Activated naive CD4-positive, alpha-beta T cell treated with anti-CD3 and anti-CD28 coated beads, Interleukin-2, amount 10 ng/mL, durations not matched to agents 7 days and 5 days (primary cell): ENCODE measurements at regions not wholly inside any gene's neighbourhood (a gene's known extent, or its start where the extent isn't known, plus 50 kb on each side); places are given as distances from the start of the nearest gene placed in this dataset.

Experiments used
- CTCF ChIA-PET: fragments of 350-600 bp; sonication (Branson Sonifier 250); formaldehyde crosslinking; loops from one replicate; lab custom pipeline; 2021; ENCODE audit warnings: antibody characterized with exemption; lab: Charles Lee
- DNase-seq: peaks from one replicate; pipeline ENCODE4 v3.0.0-alpha.2; 2020
- H3K27ac Mint-ChIP-seq: one replicate; pipeline ENCODE4 v1.8.0; 2021; ENCODE audit warnings: mild to moderate bottlenecking, moderate library complexity, mixed read lengths
- H3K27me3 Mint-ChIP-seq: one replicate; pipeline ENCODE4 v1.8.0; 2021; ENCODE audit warnings: mild to moderate bottlenecking, mixed read lengths
- H3K36me3 Mint-ChIP-seq: one replicate; pipeline ENCODE4 v1.8.0; 2021; ENCODE audit warnings: mixed read lengths
- H3K4me1 Mint-ChIP-seq: one replicate; pipeline ENCODE4 v1.8.0; 2021; ENCODE audit warnings: mixed read lengths
- H3K4me3 Mint-ChIP-seq: one replicate; pipeline ENCODE4 v1.8.0; 2021; ENCODE audit warnings: mild to moderate bottlenecking, moderate library complexity, mixed read lengths
- H3K9me3 Mint-ChIP-seq: one replicate; pipeline ENCODE4 v1.8.0; 2021; ENCODE audit warnings: mixed read lengths

- Mint-ChIP-seq H3K36me3 (no peaks in the 10 kb centered on the region), H3K9me3 (peaks cover 24% of the 10 kb centered on the region), H3K27ac (no peak overlapping the region), H3K27me3 (no peaks in the 10 kb centered on the region), H3K4me3 (no peak overlapping the region), H3K4me1 (no peaks in the 10 kb centered on the region)
- DNase-seq, result no peak
- CTCF ChIA-PET, result no interaction called here
These were observed 813.1 kb downstream of the CDH11 start for GRCh38 chr16:64308721-64309120.

GRCh38 chr16:64307431-64307830 lies 814.4 kb downstream of the CDH11 start:
- DNase-seq, result no peak
- no peaks in the 10 kb centered on the region for H3K4me1 Mint-ChIP-seq
- CTCF ChIA-PET, result no interaction called here
- H3K27me3 Mint-ChIP-seq, result no peaks in the 10 kb centered on the region
- no peak overlapping the region for H3K4me3 Mint-ChIP-seq
- H3K27ac Mint-ChIP-seq, result no peak overlapping the region
- peaks cover 24% of the 10 kb centered on the region for H3K9me3 Mint-ChIP-seq
- H3K36me3 Mint-ChIP-seq, result no peaks in the 10 kb centered on the region

- peaks cover 24% of the 10 kb centered on the region for H3K9me3 Mint-ChIP-seq
- CTCF ChIA-PET, result no interaction called here
- no peak for DNase-seq
- no peak overlapping the region for H3K4me3 Mint-ChIP-seq
- no peaks in the 10 kb centered on the region for H3K27me3 Mint-ChIP-seq
- H3K27ac Mint-ChIP-seq, result no peak overlapping the region
- H3K4me1 Mint-ChIP-seq, result no peaks in the 10 kb centered on the region
- no peaks in the 10 kb centered on the region for H3K36me3 Mint-ChIP-seq
These were observed 816.2 kb downstream of the CDH11 start for GRCh38 chr16:64305663-64306062.

- CTCF ChIA-PET, result no interaction called here
- DNase-seq, result no peak
- Mint-ChIP-seq H3K36me3 (no peaks in the 10 kb centered on the region), H3K4me1 (no peaks in the 10 kb centered on the region), H3K9me3 (peaks cover 24% of the 10 kb centered on the region), H3K27me3 (no peaks in the 10 kb centered on the region), H3K4me3 (no peak overlapping the region), H3K27ac (no peak overlapping the region)
These were observed 816.9 kb downstream of the CDH11 start for GRCh38 chr16:64304951-64305350.

GRCh38 chr16:64304396-64304795 lies 817.5 kb downstream of the CDH11 start:
- Mint-ChIP-seq H3K9me3 (peaks cover 21% of the 10 kb centered on the region), H3K36me3 (no peaks in the 10 kb centered on the region), H3K27ac (no peak overlapping the region), H3K4me3 (no peak overlapping the region), H3K27me3 (no peaks in the 10 kb centered on the region), H3K4me1 (no peaks in the 10 kb centered on the region)
- no peak for DNase-seq
- CTCF ChIA-PET, result no interaction called here

GRCh38 chr16:64297863-64298600 lies 823.8 kb downstream of the CDH11 start:
- no peak for DNase-seq
- H3K27me3 Mint-ChIP-seq, result no peaks in the 10 kb centered on the region
- H3K36me3 Mint-ChIP-seq, result no peaks in the 10 kb centered on the region
- no peak overlapping the region for H3K4me3 Mint-ChIP-seq
- H3K27ac Mint-ChIP-seq, result no peak overlapping the region
- no peaks in the 10 kb centered on the region for H3K4me1 Mint-ChIP-seq
- CTCF ChIA-PET, result no interaction called here
- peaks cover 17% of the 10 kb centered on the region for H3K9me3 Mint-ChIP-seq

- H3K4me3 Mint-ChIP-seq, result no peak overlapping the region
- CTCF ChIA-PET, result no interaction called here
- DNase-seq, result no peak
- no peaks in the 10 kb centered on the region for H3K27me3 Mint-ChIP-seq
- H3K9me3 Mint-ChIP-seq, result peaks cover 24% of the 10 kb centered on the region
- H3K27ac Mint-ChIP-seq, result no peak overlapping the region
- H3K4me1 Mint-ChIP-seq, result no peaks in the 10 kb centered on the region
- H3K36me3 Mint-ChIP-seq, result no peaks in the 10 kb centered on the region
These were observed 826.4 kb downstream of the CDH11 start for GRCh38 chr16:64295466-64295865.

- CTCF ChIA-PET, result no interaction called here
- H3K27ac Mint-ChIP-seq, result no peak overlapping the region
- no peaks in the 10 kb centered on the region for H3K4me1 Mint-ChIP-seq
- no peak for DNase-seq
- H3K4me3 Mint-ChIP-seq, result no peak overlapping the region
- H3K9me3 Mint-ChIP-seq, result peaks cover 25% of the 10 kb centered on the region
- H3K36me3 Mint-ChIP-seq, result no peaks in the 10 kb centered on the region
- no peaks in the 10 kb centered on the region for H3K27me3 Mint-ChIP-seq
These were observed 828.9 kb downstream of the CDH11 start for GRCh38 chr16:64292953-64293352.

GRCh38 chr16:64292161-64292560 lies 829.7 kb downstream of the CDH11 start:
- Mint-ChIP-seq H3K27me3 (no peaks in the 10 kb centered on the region), H3K9me3 (peaks cover 24% of the 10 kb centered on the region), H3K4me3 (no peak overlapping the region), H3K4me1 (no peaks in the 10 kb centered on the region), H3K27ac (no peak overlapping the region), H3K36me3 (no peaks in the 10 kb centered on the region)
- CTCF ChIA-PET, result no interaction called here
- no peak for DNase-seq

- Mint-ChIP-seq H3K4me1 (no peaks in the 10 kb centered on the region), H3K27me3 (no peaks in the 10 kb centered on the region), H3K27ac (no peak overlapping the region), H3K36me3 (no peaks in the 10 kb centered on the region), H3K4me3 (no peak overlapping the region), H3K9me3 (peaks cover 22% of the 10 kb centered on the region)
- DNase-seq, result no peak
- CTCF ChIA-PET, result no interaction called here
These were observed 831.4 kb downstream of the CDH11 start for GRCh38 chr16:64290461-64290860.

GRCh38 chr16:64287655-64288528 lies 834.0 kb downstream of the CDH11 start:
- Mint-ChIP-seq H3K27ac (no peak overlapping the region), H3K4me1 (no peaks in the 10 kb centered on the region), H3K9me3 (peaks cover 16% of the 10 kb centered on the region), H3K4me3 (no peak overlapping the region), H3K36me3 (no peaks in the 10 kb centered on the region), H3K27me3 (no peaks in the 10 kb centered on the region)
- CTCF ChIA-PET, result no interaction called here
- no peak for DNase-seq

- Mint-ChIP-seq H3K27ac (no peak overlapping the region), H3K27me3 (no peaks in the 10 kb centered on the region), H3K36me3 (no peaks in the 10 kb centered on the region), H3K9me3 (peaks cover 11% of the 10 kb centered on the region), H3K4me1 (no peaks in the 10 kb centered on the region), H3K4me3 (no peak overlapping the region)
- CTCF ChIA-PET, result no interaction called here
- DNase-seq, result no peak
These were observed 839.7 kb downstream of the CDH11 start for GRCh38 chr16:64282181-64282580.

GRCh38 chr16:64280317-64280716 lies 841.5 kb downstream of the CDH11 start:
- peaks cover 14% of the 10 kb centered on the region for H3K9me3 Mint-ChIP-seq
- H3K27me3 Mint-ChIP-seq, result no peaks in the 10 kb centered on the region
- no peak overlapping the region for H3K4me3 Mint-ChIP-seq
- no peaks in the 10 kb centered on the region for H3K4me1 Mint-ChIP-seq
- no peak overlapping the region for H3K27ac Mint-ChIP-seq
- H3K36me3 Mint-ChIP-seq, result no peaks in the 10 kb centered on the region
- CTCF ChIA-PET, result no interaction called here
- DNase-seq, result no peak

GRCh38 chr16:64278196-64278595 lies 843.7 kb downstream of the CDH11 start:
- Mint-ChIP-seq H3K36me3 (no peaks in the 10 kb centered on the region), H3K9me3 (peaks cover 14% of the 10 kb centered on the region), H3K4me1 (no peaks in the 10 kb centered on the region), H3K27me3 (no peaks in the 10 kb centered on the region), H3K4me3 (no peak overlapping the region), H3K27ac (no peak overlapping the region)
- no peak for DNase-seq
- CTCF ChIA-PET, result no interaction called here

GRCh38 chr16:64276646-64277045 lies 845.2 kb downstream of the CDH11 start:
- DNase-seq, result no peak

More at GRCh38 chr16:64276646-64277045, 845.2 kb downstream of the CDH11 start:
- Mint-ChIP-seq H3K4me1 (no peaks in the 10 kb centered on the region), H3K27ac (no peak overlapping the region), H3K36me3 (no peaks in the 10 kb centered on the region), H3K4me3 (no peak overlapping the region), H3K27me3 (no peaks in the 10 kb centered on the region), H3K9me3 (peaks cover 13% of the 10 kb centered on the region)
- CTCF ChIA-PET, result no interaction called here
